Endothelial cell of umbilical vein (primary cell): ENCODE measurements at regions not wholly inside any gene's neighbourhood (a gene's known extent, or its start where the extent isn't known, plus 50 kb on each side); places are given as distances from the start of the nearest gene placed in this dataset.

Experiments used
- BruUV-seq: library from RNA; stranded (reverse); fragments of 400-500 nt; replicated peaks from 2 replicates; lab custom pipeline; 2021; lab: Mats Ljungman, UMichigan
- CTCF ChIA-PET: fragments of 300-600, 350-600 bp; sonication (Branson Sonifier 250); formaldehyde crosslinking; loops from one replicate; lab custom pipeline; 2021; ENCODE audit warnings: antibody characterized with exemption, inconsistent platforms; lab: Charles Lee
- POLR2A ChIA-PET: fragments of 300-600, 350-600 bp; sonication (Branson Sonifier 250); formaldehyde crosslinking; loops from one replicate; lab custom pipeline; 2021; ENCODE audit warnings: antibody characterized with exemption, inconsistent platforms; lab: Charles Lee
- DNase-seq: peaks from one replicate; pipeline ENCODE4 v3.0.0-alpha.2; 2011; ENCODE audit warnings: low read depth, low spot score
- FAIRE-seq: peaks from 2 replicates; lab custom pipeline; 2011; peaks lifted over from hg19 to GRCh38; lab: Jason Lieb, UNC
- H2AFZ ChIP-seq: 2 replicates; pipeline ENCODE4 v1.6.0; 2012; ENCODE audit warnings: low read depth, low read length, control low read depth, inconsistent platforms
- H3K27ac ChIP-seq: 2 replicates; pipeline ENCODE4 v1.5.1; 2011; ENCODE audit warnings: low read depth, mild to moderate bottlenecking, control low read depth, low read length, moderate library complexity; ENCODE audit not compliant: insufficient read depth
- H3K27me3 ChIP-seq, 2 experiments: 2 replicates each; pipeline versions ENCODE4 v1.6.0 to v1.6.1; 2011; ENCODE audit warnings: low read length in 2 of 2, mixed read lengths in 1 of 2; ENCODE audit not compliant: control insufficient read depth in 2 of 2, insufficient read depth in 2 of 2
- H3K36me3 ChIP-seq, 2 experiments: 2 replicates in 1 of 2; 3 replicates in 1 of 2; pipeline ENCODE4 v1.5.1; 2011; ENCODE audit warnings: low read length in 2 of 2, mild to moderate bottlenecking in 1 of 2, moderate library complexity in 1 of 2; ENCODE audit not compliant: control insufficient read depth in 2 of 2, insufficient read depth in 2 of 2; ENCODE audit errors: extremely low read depth in 1 of 2
- H3K4me1 ChIP-seq: 3 replicates; pipeline ENCODE4 v1.5.1; 2011; ENCODE audit warnings: mild to moderate bottlenecking, low read length; ENCODE audit not compliant: control insufficient read depth, insufficient read depth; ENCODE audit errors: extremely low read depth
- H3K4me2 ChIP-seq: 2 replicates; pipeline ENCODE4 v1.6.1; 2011; ENCODE audit warnings: low read length, control low read depth, mixed read lengths; ENCODE audit not compliant: insufficient read depth
- H3K4me3 ChIP-seq, 3 experiments: fragments of 200-600 bp in 1 of 3; sonication (generic), shearing (Covaris generic) in 1 of 3; replicated peaks in 1 of 3; 2 replicates each; pipeline ENCODE4 v1.5.1; 2011 to 2016; ENCODE audit warnings: control low read depth in 3 of 3, low read length in 3 of 3, mild to moderate bottlenecking in 2 of 3, inconsistent platforms in 1 of 3, low read depth in 1 of 3, moderate library complexity in 1 of 3; ENCODE audit not compliant: insufficient read depth in 1 of 3
- H3K79me2 ChIP-seq: 2 replicates; pipeline ENCODE4 v1.6.0; 2012; ENCODE audit warnings: low read length, inconsistent platforms; ENCODE audit not compliant: control insufficient read depth, insufficient read depth
- H3K9ac ChIP-seq: replicated peaks from 2 replicates; pipeline ENCODE3; 2011; ENCODE audit warnings: low read length, control low read depth; ENCODE audit not compliant: insufficient read depth; ENCODE audit errors: extremely low read depth
- H3K9me1 ChIP-seq: replicated peaks from 3 replicates; pipeline ENCODE4 v1.6.0; 2011; ENCODE audit warnings: mild to moderate bottlenecking, low read length; ENCODE audit not compliant: control insufficient read depth, insufficient read depth; ENCODE audit errors: extremely low read depth
- H3K9me3 ChIP-seq: replicated peaks from 2 replicates; pipeline ENCODE4 v1.5.1; 2012; ENCODE audit warnings: low read length, inconsistent platforms; ENCODE audit not compliant: control insufficient read depth, insufficient read depth
- H4K20me1 ChIP-seq: replicated peaks from 2 replicates; pipeline ENCODE3; 2011; ENCODE audit warnings: mild to moderate bottlenecking, low read length; ENCODE audit not compliant: control insufficient read depth, insufficient read depth; ENCODE audit errors: extremely low read depth
- CTCF ChIP-seq, 2 donors: IDR thresholded peaks; 1 replicate in 1 of 2; 2 replicates in 1 of 2; pipeline ENCODE4 v1.5.1; 2011; ENCODE audit warnings: low read length in 2 of 2, mild to moderate bottlenecking in 2 of 2, moderate library complexity in 2 of 2, control low read depth in 1 of 2, inconsistent platforms in 1 of 2, low read depth in 1 of 2; ENCODE audit not compliant: insufficient read depth in 1 of 2; ENCODE audit errors: extremely low read depth in 1 of 2
- EZH2 ChIP-seq: IDR thresholded peaks from 2 replicates; pipeline ENCODE4 v1.6.1; 2012; ENCODE audit warnings: borderline replicate concordance, low read depth, mild to moderate bottlenecking, moderate library complexity, low read length, inconsistent platforms; ENCODE audit not compliant: severe bottlenecking
- FOS ChIP-seq: IDR thresholded peaks from 2 replicates; pipeline ENCODE4 v1.6.1; 2011; ENCODE audit warnings: mild to moderate bottlenecking, low read length, moderate library complexity, borderline replicate concordance; ENCODE audit not compliant: insufficient read depth
- GATA2 ChIP-seq: IDR thresholded peaks from 2 replicates; pipeline ENCODE4 v1.7.0; 2011; ENCODE audit warnings: low read depth, mild to moderate bottlenecking, moderate library complexity, mixed read lengths, low read length; ENCODE audit not compliant: insufficient read length, insufficient read depth
- JUN ChIP-seq: IDR thresholded peaks from 2 replicates; pipeline ENCODE4 v1.6.1; 2011; ENCODE audit warnings: borderline replicate concordance, low read depth; ENCODE audit not compliant: insufficient read length, insufficient read depth
- MAX ChIP-seq: IDR thresholded peaks from 2 replicates; pipeline ENCODE4 v1.6.1; 2011; ENCODE audit not compliant: insufficient read depth, insufficient read length
- MYC ChIP-seq: IDR thresholded peaks from one replicate; pipeline ENCODE4 v1.6.1; 2011; ENCODE audit warnings: mild to moderate bottlenecking, low read depth, low read length
- POLR2A ChIP-seq: IDR thresholded peaks from 2 replicates; pipeline ENCODE4 v1.6.1; 2012; ENCODE audit warnings: low read depth, mild to moderate bottlenecking, control low read depth, low read length
- POLR2AphosphoS5 ChIP-seq: IDR thresholded peaks from 2 replicates; pipeline ENCODE4 v1.6.1; 2012; ENCODE audit warnings: low read depth, mild to moderate bottlenecking, control low read depth, low read length, moderate library complexity; ENCODE audit not compliant: insufficient read depth
- dilution Hi-C: fragments of 300-500 bp; cut with MboI; formaldehyde crosslinking; loops from one replicate; pipeline ENCODE4 v1.15.0; 2019; ENCODE audit warnings: low sequenced_read_pairs; ENCODE audit not compliant: extremely low pct_ligation_motif_present
- intact Hi-C: fragments of 100-400 bp; cut with micrococcal nuclease; formaldehyde crosslinking; loops from one replicate; pipeline ENCODE4 v1.10.0; 2022

GRCh38 chr16:73877150-73877549 is 419.5 kb upstream of the PSMD7 start:
- Histone ChIP-seq H3K36me3 (no peaks in the 10 kb centered on the region), H3K9me3 (no peaks in the 10 kb centered on the region), H3K27me3 (no peaks in the 10 kb centered on the region), H3K9me1 (no peaks in the 10 kb centered on the region), H2AFZ (no peak overlapping the region), H3K4me2 (no peak overlapping the region), H3K27ac (no peak overlapping the region), H3K4me1 (no peaks in the 10 kb centered on the region), H3K79me2 (no peaks in the 10 kb centered on the region), H4K20me1 (no peaks in the 10 kb centered on the region), H3K4me3 (no peak overlapping the region), H3K9ac (no peak overlapping the region)
- dilution Hi-C loops, result no loop called here
- TF ChIP-seq MAX, result no peak
- no peak for TF ChIP-seq EZH2
- TF ChIP-seq MYC, result no peak
- TF ChIP-seq JUN, result no peak
- TF ChIP-seq GATA2, result no peak
- no peak for TF ChIP-seq POLR2AphosphoS5
- no peak for TF ChIP-seq POLR2A
- TF ChIP-seq CTCF (IDR thresholded peaks at IDR 0.05; ENCODE audit: extremely low read depth in 1 of 2, insufficient read depth in 1 of 2, low read depth in 1 of 2, low read length in 2 of 2), result no peak
- no peak for TF ChIP-seq FOS
- FAIRE-seq, result no peak
- ChIA-PET CTCF (interaction anchor here (1.5 kb wide), 1 partner anchor 10 kb away, joined by 4 read pairs; no protein-coding TSS in a partner anchor), POLR2A (no interaction called here)
- no TSS peak for BruUV-seq
- intact Hi-C loops, result loop anchor here (5.0 kb wide), 1 partner anchor 1480 kb away; no protein-coding TSS in a partner anchor
- no peak for DNase-seq
